Naive B cell (primary cell): ENCODE measurements at regions not wholly inside any gene's neighbourhood (a gene's known extent, or its start where the extent isn't known, plus 50 kb on each side); places are given as distances from the start of the nearest gene placed in this dataset.
"Not testable (repeated sequence)": the region's sequence is repeated elsewhere in the genome, so short reads cannot be mapped to it uniquely, and the experiment has no call there.

Experiments
- ATAC-seq, 2 donors: fragments of 150-1000 bp; cut with Tn5 transposase; 2 replicates each; pipeline ENCODE4 v1.10.0; 2021; ENCODE audit warnings: low read depth in 2 of 2, mild to moderate bottlenecking in 2 of 2, moderate library complexity in 2 of 2
- DNase-seq: peaks from one replicate; pipeline ENCODE4 v3.0.0; 2022
- H3K27ac Mint-ChIP-seq, 6 donors: one replicate each; pipeline ENCODE4 v1.8.0; 2020 to 2022; ENCODE audit warnings: mild to moderate bottlenecking in 6 of 6, mixed read lengths in 6 of 6, moderate library complexity in 5 of 6, inconsistent platforms in 2 of 6
- H3K27me3 Mint-ChIP-seq, 3 donors: one replicate each; pipeline ENCODE4 v1.8.0; 2021 to 2022; ENCODE audit warnings: mixed read lengths in 3 of 3, mild to moderate bottlenecking in 1 of 3
- H3K36me3 Mint-ChIP-seq, 2 donors: one replicate each; pipeline ENCODE4 v1.8.0; 2020 to 2022; ENCODE audit warnings: mixed read lengths in 2 of 2, inconsistent platforms in 1 of 2, mild to moderate bottlenecking in 1 of 2
- H3K4me1 Mint-ChIP-seq, 3 donors: one replicate each; pipeline ENCODE4 v1.8.0; 2020 to 2022; ENCODE audit warnings: mixed read lengths in 3 of 3, inconsistent platforms in 1 of 3, mild to moderate bottlenecking in 1 of 3, moderate library complexity in 1 of 3
- H3K4me3 Mint-ChIP-seq, 8 donors: one replicate each; pipeline ENCODE4 v1.8.0; 2020 to 2022; ENCODE audit warnings: mild to moderate bottlenecking in 8 of 8, mixed read lengths in 8 of 8, moderate library complexity in 8 of 8, inconsistent platforms in 2 of 8
- H3K9me3 Mint-ChIP-seq, 7 donors: one replicate each; pipeline ENCODE4 v1.8.0; 2020 to 2022; ENCODE audit warnings: mixed read lengths in 7 of 7, mild to moderate bottlenecking in 5 of 7, inconsistent platforms in 2 of 7, moderate library complexity in 1 of 7

DNA sequence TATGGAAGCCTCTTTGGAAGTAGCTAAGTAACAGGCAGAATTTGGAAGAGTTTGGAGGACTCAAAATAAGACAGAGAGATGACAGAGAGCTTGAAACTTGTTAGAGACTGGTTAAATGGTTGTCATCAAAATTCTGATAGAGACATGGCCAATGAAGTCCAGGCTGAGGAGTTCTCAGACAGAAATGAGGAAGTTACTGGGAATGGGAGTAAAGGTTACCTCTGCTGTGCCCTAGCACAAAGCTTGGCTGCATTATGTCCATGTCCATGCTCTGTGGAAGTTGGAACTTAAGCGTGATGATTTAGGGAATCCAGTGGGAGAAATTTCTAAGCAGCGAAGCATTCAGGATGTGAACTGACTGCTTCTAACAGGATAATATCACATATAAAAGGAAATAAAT lies 146.2 kb upstream of the NDST4 start:
- no peak for DNase-seq
- H3K4me1 Mint-ChIP-seq, result no peaks in the 10 kb centered on the region
- no peak overlapping the region for H3K4me3 Mint-ChIP-seq
- H3K9me3 Mint-ChIP-seq, result no peaks in the 10 kb centered on the region
- no peak overlapping the region for H3K27ac Mint-ChIP-seq
- no peaks in the 10 kb centered on the region for H3K27me3 Mint-ChIP-seq
- no peak for ATAC-seq
- no peaks in the 10 kb centered on the region for H3K36me3 Mint-ChIP-seq

DNA sequence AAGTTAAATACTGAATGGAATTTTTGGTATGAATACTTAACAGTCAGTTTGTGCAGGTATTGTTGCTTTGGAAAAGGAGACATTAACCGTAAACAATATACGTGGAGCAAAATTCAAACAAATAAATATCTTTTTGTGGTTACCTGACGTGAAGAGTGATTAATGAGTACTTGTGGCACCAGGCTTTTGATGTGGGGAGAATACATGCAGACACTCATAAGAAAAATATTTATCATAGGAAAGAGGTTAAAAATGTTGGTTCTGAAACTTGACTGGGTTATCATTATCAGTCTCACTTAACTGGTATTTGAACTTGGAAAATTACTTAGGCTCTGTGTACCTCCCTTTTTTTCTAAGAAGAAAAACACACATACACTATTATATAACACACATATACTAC lies 136.4 kb upstream of the NDST4 start:
- ATAC-seq (no peak), DNase-seq (no peak)
- no peaks in the 10 kb centered on the region for H3K27me3 Mint-ChIP-seq
- no peak overlapping the region for H3K27ac Mint-ChIP-seq
- H3K4me3 Mint-ChIP-seq, result no peak overlapping the region
- no peaks in the 10 kb centered on the region for H3K4me1 Mint-ChIP-seq
- no peaks in the 10 kb centered on the region for H3K36me3 Mint-ChIP-seq
- H3K9me3 Mint-ChIP-seq, result no peaks in the 10 kb centered on the region

DNA sequence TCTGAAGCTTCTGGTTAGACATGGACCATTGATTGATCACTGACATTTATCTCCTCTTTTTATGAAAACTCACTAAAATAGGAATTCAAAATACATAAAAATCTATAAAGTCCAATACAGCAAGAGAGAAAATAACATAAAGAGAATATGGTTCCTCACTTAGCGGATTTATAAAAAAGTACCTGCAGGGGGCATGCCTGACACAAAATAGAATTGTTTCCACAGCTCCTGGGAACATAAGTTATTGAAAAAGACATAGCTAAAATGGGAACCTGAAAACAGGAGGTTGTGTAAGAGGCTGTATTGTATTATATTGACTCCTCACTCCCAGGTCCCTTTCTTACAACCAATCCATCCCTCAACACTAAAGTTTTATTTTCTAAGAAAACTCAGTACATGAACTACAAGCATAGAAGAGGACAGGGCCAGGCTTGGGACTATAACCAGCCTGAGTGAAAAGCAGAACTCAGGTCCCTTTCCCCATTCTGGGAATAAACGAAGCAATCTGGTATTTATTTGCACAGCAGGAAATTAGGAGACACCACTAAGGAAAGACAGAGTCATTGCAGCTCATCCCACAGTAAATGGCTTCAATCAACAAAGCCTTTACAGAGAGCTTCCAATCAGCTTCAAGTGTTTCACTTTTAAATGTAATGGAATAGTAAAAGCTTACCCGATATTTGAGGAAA lies 121.1 kb upstream of the NDST4 start:
- no peaks in the 10 kb centered on the region for H3K27me3 Mint-ChIP-seq
- H3K36me3 Mint-ChIP-seq, result no peaks in the 10 kb centered on the region
- ATAC-seq (no peak), DNase-seq (no peak)
- H3K9me3 Mint-ChIP-seq, result no peaks in the 10 kb centered on the region
- no peak overlapping the region for H3K4me3 Mint-ChIP-seq
- H3K27ac Mint-ChIP-seq, result no peak overlapping the region
- no peaks in the 10 kb centered on the region for H3K4me1 Mint-ChIP-seq

DNA sequence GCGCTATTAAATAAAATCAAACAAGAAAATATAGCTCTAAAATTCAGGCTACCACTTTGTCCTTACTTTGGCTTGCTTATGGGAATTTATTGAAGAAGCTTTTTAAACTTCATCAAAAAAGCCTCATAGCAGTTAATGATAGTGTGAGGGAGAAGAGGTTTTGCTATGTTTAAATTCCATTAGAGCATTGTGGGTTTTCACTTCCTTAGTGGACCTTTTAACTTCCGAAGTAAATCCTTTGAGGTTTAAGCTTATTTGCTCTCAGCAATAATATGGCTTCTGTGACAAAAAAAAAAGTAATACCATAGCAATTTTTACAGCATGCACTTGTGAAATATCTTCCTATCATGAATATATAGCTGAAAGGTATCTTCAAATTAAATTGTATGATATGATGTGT lies 120.2 kb upstream of the NDST4 start:
- Mint-ChIP-seq H3K4me3 (no peak overlapping the region), H3K27ac (no peak overlapping the region), H3K4me1 (no peaks in the 10 kb centered on the region), H3K27me3 (no peaks in the 10 kb centered on the region), H3K36me3 (no peaks in the 10 kb centered on the region), H3K9me3 (no peaks in the 10 kb centered on the region)
- ATAC-seq (no peak), DNase-seq (no peak)

DNA sequence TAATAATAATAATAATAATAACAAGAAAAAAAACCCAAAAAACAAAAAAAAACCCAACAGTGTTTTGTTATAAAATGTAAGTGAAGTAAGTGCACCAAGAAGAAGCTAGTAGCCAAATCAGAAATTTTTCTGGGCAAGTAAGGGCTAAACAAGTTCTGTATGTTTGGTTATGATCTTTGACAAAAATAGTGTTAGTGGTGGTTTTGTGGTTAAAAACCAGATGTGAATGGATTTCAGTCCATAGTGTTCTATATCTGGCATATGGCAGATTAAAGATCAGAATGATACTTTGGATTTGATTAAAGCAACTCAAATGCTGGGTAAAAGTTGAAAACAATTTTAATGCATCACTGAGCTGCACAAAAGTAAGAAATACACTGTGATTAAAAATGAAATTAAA lies 116.5 kb upstream of the NDST4 start:
- no peaks in the 10 kb centered on the region for H3K9me3 Mint-ChIP-seq
- H3K4me1 Mint-ChIP-seq, result no peaks in the 10 kb centered on the region
- no peak for ATAC-seq

DNA sequence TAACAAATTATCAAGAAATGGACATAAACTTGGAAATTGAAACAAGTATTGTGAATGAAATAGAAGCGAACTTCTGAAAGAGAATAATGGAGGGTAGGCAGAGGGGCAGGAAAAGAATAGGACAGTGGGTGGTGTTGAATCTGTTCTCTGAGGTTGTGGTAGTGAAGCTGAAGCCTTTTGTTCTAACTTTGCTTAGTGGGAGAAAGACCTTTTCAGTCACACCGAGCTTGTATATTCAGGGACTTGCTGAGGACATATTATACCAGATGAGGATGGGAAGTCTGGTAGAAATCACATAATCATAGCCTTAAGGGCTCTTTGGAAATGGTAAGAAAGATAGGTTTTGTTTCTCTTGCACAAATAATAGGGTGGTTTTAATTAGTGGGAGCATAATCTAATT lies 115.4 kb upstream of the NDST4 start:
- Mint-ChIP-seq H3K27me3 (no peaks in the 10 kb centered on the region), H3K4me1 (no peaks in the 10 kb centered on the region), H3K27ac (no peak overlapping the region), H3K9me3 (no peaks in the 10 kb centered on the region), H3K36me3 (no peaks in the 10 kb centered on the region), H3K4me3 (no peak overlapping the region)
- no peak for DNase-seq
- ATAC-seq, result no peak

More for the DNA sequence above, 116.5 kb upstream of the NDST4 start:
- Mint-ChIP-seq H3K27ac (no peak overlapping the region), H3K36me3 (no peaks in the 10 kb centered on the region), H3K4me3 (no peak overlapping the region), H3K27me3 (no peaks in the 10 kb centered on the region)
- no peak for DNase-seq

DNA sequence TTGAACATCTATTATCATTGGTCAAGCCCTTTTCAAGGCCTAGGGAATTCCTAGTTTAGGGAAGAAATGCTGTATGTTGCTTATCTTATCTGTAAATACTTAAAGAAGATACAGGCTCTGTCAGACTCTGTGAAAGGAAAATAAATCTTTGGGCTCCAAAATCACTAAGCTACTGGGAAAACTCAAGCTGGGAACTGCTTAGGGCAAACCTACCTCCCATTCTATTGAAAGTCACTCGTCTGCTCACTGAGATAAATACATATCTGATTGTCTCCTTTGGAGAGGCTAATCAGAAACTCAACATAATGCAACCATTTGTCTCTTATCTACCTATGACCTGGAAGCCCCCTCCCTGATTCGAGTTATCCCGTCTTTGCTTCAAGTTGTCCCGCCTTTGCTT lies 108.6 kb upstream of the NDST4 start:
- Mint-ChIP-seq H3K9me3 (no peaks in the 10 kb centered on the region), H3K4me3 (no peak overlapping the region), H3K36me3 (no peaks in the 10 kb centered on the region), H3K4me1 (no peaks in the 10 kb centered on the region), H3K27ac (peak overlapping the region in 1 of 6 donors; percentile 12), H3K27me3 (no peaks in the 10 kb centered on the region)
- ATAC-seq (no peak), DNase-seq (no peak)

DNA sequence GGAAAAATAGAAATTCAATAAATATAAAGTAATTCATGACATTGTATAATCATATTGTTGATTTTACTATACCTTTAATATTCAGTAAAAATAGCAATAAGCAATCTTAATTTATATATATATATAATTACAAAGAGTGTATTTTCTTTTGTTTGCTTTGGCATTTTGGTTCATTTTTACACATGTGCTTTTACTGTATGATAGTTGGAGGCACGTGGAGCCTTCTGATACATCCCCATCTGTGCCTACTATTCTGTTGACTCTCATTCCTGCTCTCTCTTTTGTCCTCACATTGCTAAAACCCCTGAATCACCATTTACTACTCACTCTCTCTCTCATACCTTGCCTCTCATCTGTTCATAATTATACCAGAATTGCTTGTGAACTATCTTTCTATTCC lies 106.4 kb upstream of the NDST4 start:
- Mint-ChIP-seq H3K4me3 (no peak overlapping the region), H3K4me1 (no peaks in the 10 kb centered on the region), H3K27me3 (no peaks in the 10 kb centered on the region), H3K9me3 (no peaks in the 10 kb centered on the region), H3K27ac (no peak overlapping the region), H3K36me3 (no peaks in the 10 kb centered on the region)
- ATAC-seq (no peak), DNase-seq (no peak)

DNA sequence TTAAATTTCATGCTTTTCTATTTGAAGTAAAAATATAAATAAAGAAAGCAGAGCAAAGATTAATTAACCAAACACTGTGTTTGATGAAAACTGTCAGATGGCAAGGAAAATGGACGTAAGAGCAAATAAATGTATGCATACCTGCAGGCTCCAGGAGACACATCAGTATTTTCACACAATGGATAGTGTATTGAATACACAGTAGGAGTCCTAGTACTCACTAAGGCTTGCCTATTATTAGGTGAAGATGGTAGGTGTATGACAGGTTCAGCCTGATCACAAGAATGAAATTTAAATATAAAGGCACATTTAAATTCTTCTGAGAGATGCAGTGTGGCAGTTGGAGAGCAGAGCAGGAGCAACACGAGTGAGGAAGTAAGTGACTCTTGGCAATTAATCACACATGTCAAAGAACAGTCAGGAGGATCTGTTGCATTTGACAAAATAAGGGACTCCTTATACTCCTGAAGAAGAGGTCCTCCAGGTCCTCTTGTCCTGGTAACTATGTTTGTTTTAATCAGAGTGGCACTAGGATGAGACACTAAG lies 106.0 kb upstream of the NDST4 start:
- H3K36me3 Mint-ChIP-seq, result no peaks in the 10 kb centered on the region
- no peaks in the 10 kb centered on the region for H3K27me3 Mint-ChIP-seq
- no peaks in the 10 kb centered on the region for H3K9me3 Mint-ChIP-seq
- DNase-seq, result no peak
- no peak overlapping the region for H3K4me3 Mint-ChIP-seq
- no peaks in the 10 kb centered on the region for H3K4me1 Mint-ChIP-seq
- no peak overlapping the region for H3K27ac Mint-ChIP-seq
- no peak for ATAC-seq

DNA sequence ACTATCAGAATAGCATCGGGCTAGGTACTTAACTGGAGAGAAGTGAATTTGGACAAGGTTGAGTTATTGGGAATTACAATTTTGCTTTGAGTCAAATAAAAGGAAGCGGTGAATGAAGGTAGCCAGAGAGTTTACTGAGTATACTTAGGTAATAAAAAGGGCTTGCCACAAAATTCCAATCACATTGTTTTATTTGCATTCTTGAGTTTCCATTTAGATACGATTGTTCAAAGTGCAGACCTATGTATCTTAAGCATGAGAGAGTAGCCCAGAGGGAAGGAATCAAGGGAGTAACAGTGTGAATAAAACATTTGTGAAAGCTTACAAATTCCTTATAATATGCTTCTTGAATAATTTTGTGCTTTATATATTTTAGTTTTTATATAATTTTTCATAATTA lies 102.5 kb upstream of the NDST4 start:
- ATAC-seq (no peak), DNase-seq (no peak)
- H3K27ac Mint-ChIP-seq, result no peak overlapping the region
- H3K36me3 Mint-ChIP-seq, result no peaks in the 10 kb centered on the region
- no peaks in the 10 kb centered on the region for H3K4me1 Mint-ChIP-seq
- no peak overlapping the region for H3K4me3 Mint-ChIP-seq
- H3K27me3 Mint-ChIP-seq, result no peaks in the 10 kb centered on the region
- no peaks in the 10 kb centered on the region for H3K9me3 Mint-ChIP-seq

DNA sequence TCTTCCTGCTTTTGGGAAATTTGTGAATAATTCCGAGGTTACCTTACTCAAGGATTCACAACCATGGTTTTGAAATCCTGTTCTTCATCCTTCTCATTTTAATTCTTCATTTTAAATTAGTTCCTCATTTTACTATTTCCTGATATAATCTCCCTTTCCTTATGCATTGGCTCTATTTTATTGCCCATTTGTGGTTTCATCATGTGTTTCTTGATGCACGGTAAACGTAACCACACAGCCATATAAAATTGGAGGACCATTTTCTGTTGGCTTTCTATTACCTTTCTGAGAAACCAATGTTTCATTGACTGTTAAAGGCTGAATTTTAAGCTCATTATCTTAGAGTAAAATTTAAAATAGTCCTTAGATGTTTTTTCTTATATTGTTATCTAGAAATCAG lies 100.3 kb upstream of the NDST4 start:
- ATAC-seq (no peak), DNase-seq (no peak)
- H3K27ac Mint-ChIP-seq, result no peak overlapping the region
- H3K27me3 Mint-ChIP-seq, result no peaks in the 10 kb centered on the region
- no peaks in the 10 kb centered on the region for H3K4me1 Mint-ChIP-seq
- no peaks in the 10 kb centered on the region for H3K36me3 Mint-ChIP-seq
- no peak overlapping the region for H3K4me3 Mint-ChIP-seq
- H3K9me3 Mint-ChIP-seq, result no peaks in the 10 kb centered on the region

DNA sequence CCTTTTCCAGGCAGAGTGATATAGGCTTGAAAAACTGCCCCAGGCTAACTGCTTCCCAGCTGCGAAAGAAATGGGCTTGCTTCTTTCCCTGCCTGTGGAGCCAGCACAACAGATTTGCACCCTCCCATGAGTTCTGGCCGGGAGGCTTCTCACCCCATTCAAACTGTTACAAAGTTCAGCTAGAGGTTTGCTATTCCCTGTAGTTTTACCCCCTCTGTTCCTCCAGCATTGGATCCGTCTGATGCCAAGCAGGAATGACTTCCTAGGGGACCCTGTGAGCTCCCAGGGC lies 87.6 kb upstream of the NDST4 start:
- DNase-seq (no peak), ATAC-seq (no peak)
- Mint-ChIP-seq H3K4me3 (no peak overlapping the region), H3K36me3 (no peaks in the 10 kb centered on the region), H3K27ac (no peak overlapping the region), H3K4me1 (no peaks in the 10 kb centered on the region), H3K9me3 (no peaks in the 10 kb centered on the region), H3K27me3 (no peaks in the 10 kb centered on the region)

DNA sequence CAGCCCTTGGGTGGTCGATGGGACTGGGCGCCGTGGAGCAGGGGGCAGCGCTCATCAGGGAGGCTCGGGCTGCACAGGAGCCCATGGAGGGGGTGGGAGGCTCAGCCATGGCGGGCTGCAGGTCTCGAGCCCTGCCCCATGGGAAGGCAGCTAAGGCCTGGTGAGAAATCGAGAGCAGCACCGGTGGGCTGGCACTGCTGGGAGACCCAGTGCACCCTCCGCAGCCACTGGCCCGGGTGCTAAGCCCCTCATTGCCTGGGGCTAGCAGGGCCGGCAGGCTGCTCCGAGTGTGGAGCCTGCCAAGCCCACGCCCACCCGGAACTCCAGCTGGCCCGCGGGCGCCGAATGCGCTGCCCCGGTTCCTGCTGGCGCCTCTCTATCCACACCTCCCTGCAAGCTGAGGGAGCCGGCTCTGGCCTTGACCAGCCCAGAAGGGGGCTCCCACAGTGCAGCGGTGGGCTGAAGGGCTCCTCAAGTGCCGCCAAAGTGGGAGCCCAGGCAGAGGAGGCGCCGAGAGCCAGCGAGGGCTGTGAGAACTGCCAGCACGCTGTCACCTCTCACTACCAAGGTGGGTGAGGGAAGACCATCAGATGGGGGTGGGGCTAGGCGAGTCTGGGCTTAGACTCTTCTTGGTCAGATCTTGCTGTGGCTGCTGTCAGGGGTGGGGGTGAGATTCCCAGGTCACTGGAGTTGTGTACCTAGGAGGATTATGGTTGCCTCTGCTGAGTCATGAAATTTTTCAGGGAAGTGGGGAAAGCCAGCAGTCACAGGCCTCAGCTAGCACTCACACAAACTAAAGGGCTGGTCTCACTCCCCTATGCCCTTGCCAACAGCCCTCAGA lies 87.0 kb upstream of the NDST4 start:
- H3K4me3 Mint-ChIP-seq, H3K27me3 Mint-ChIP-seq, H3K9me3 Mint-ChIP-seq, H3K36me3 Mint-ChIP-seq, ATAC-seq, H3K4me1 Mint-ChIP-seq, H3K27ac Mint-ChIP-seq, DNase-seq: not testable (repeated sequence)

DNA sequence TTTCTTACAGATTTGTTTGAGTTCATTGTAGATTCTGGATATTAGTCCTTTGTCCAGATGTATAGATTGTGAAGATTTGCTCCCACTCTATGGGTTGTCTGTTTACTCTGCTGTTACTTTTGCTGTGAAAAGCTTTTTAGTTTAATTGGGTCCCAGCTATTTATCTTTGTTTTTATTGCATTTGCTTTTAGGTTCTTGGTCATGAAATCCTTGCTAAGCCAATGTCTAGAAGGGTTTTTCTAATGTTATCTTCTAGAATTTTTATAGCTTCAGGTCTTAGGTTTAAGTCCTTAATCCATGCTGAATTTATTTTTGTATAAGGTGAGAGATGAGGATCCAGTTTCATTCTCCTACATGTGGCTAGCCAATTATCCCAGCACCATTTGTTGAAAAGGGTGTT lies 81.2 kb upstream of the NDST4 start:
- not testable (repeated sequence) for H3K9me3 Mint-ChIP-seq, H3K27ac Mint-ChIP-seq, H3K4me3 Mint-ChIP-seq, ATAC-seq, H3K36me3 Mint-ChIP-seq, DNase-seq, H3K4me1 Mint-ChIP-seq, H3K27me3 Mint-ChIP-seq
